Erythroblast (primary cell): ENCODE measurements at regions not wholly inside any gene's neighbourhood (a gene's known extent, or its start where the extent isn't known, plus 50 kb on each side); places are given as distances from the start of the nearest gene placed in this dataset.
"Not testable (repeated sequence)": the region's sequence is repeated elsewhere in the genome, so short reads cannot be mapped to it uniquely, and the experiment has no call there.

Experiments used
- DNase-seq, 2 experiments: peaks; one replicate each; lab custom pipeline; 2025; lab: John Stamatoyannopoulos, UW
- GATA1 ChIP-seq: IDR thresholded peaks from 2 replicates; pipeline ENCODE4 v1.6.1; 2011; ENCODE audit warnings: low read depth, mild to moderate bottlenecking, control low read depth, low read length, moderate library complexity
- POLR2A ChIP-seq: IDR thresholded peaks from 2 replicates; pipeline ENCODE4 v1.6.1; 2011; ENCODE audit warnings: mild to moderate bottlenecking, low read length

- TF ChIP-seq GATA1 = no peak
- TF ChIP-seq POLR2A = no peak
- no peak for DNase-seq
Measured at GRCh38 chr1:188140958-188141357, 1312.2 kb downstream of the PLA2G4A start.

GRCh38 chr1:188154196-188154595 is 1325.4 kb downstream of the PLA2G4A start:
- DNase-seq = no peak
- no peak for TF ChIP-seq GATA1
- no peak for TF ChIP-seq POLR2A

GRCh38 chr1:188154761-188155160 is 1326.0 kb downstream of the PLA2G4A start:
- TF ChIP-seq POLR2A (no peak), GATA1 (no peak)
- DNase-seq = no peak

GRCh38 chr1:188155261-188155660 is 1326.5 kb downstream of the PLA2G4A start:
- no peak for DNase-seq
- TF ChIP-seq GATA1 (no peak), POLR2A (no peak)

- no peak for TF ChIP-seq POLR2A
- no peak for DNase-seq
Measured at GRCh38 chr1:188164459-188164858, 1335.7 kb downstream of the PLA2G4A start.

- no peak for DNase-seq
- TF ChIP-seq GATA1 (no peak), POLR2A (no peak)
Measured at GRCh38 chr1:188166654-188167053, 1337.9 kb downstream of the PLA2G4A start.

GRCh38 chr1:188169971-188170370 is 1341.2 kb downstream of the PLA2G4A start:
- DNase-seq = no peak
- no peak for TF ChIP-seq POLR2A
- TF ChIP-seq GATA1 = no peak

GRCh38 chr1:188170411-188170810 is 1341.7 kb downstream of the PLA2G4A start:
- TF ChIP-seq GATA1 = no peak
- TF ChIP-seq POLR2A = no peak
- no peak for DNase-seq

- no peak for TF ChIP-seq GATA1
- no peak for TF ChIP-seq POLR2A
- DNase-seq = no peak
Measured at GRCh38 chr1:188170935-188171334, 1342.2 kb downstream of the PLA2G4A start.

- not testable (repeated sequence) for DNase-seq
Measured at GRCh38 chr1:188182063-188182462, 1353.3 kb downstream of the PLA2G4A start.

- TF ChIP-seq POLR2A = no peak
- no peak for TF ChIP-seq GATA1
- no peak for DNase-seq
Measured at GRCh38 chr1:188188317-188188716, 1359.6 kb downstream of the PLA2G4A start.

- TF ChIP-seq GATA1 = no peak
- TF ChIP-seq POLR2A = no peak
- DNase-seq = no peak
Measured at GRCh38 chr1:188194916-188195315, 1366.2 kb downstream of the PLA2G4A start.

GRCh38 chr1:188218289-188218688 is 1389.5 kb downstream of the PLA2G4A start:
- DNase-seq = no peak
- TF ChIP-seq POLR2A (no peak), GATA1 (no peak)

- DNase-seq = no peak
- TF ChIP-seq POLR2A (no peak), GATA1 (no peak)
Measured at GRCh38 chr1:188220051-188220450, 1391.3 kb downstream of the PLA2G4A start.

GRCh38 chr1:188224263-188224662 is 1395.5 kb downstream of the PLA2G4A start:
- TF ChIP-seq GATA1 = no peak
- no peak for TF ChIP-seq POLR2A
- no peak for DNase-seq

- DNase-seq = no peak
- TF ChIP-seq GATA1 (no peak), POLR2A (no peak)
Measured at GRCh38 chr1:188225975-188226374, 1397.2 kb downstream of the PLA2G4A start.

GRCh38 chr1:188228623-188229022 is 1399.9 kb downstream of the PLA2G4A start:
- no peak for TF ChIP-seq GATA1
- no peak for TF ChIP-seq POLR2A
- DNase-seq = no peak
